ENCODE measurements at regions not wholly inside any gene's neighbourhood (a gene's known extent, or its start where the extent isn't known, plus 50 kb on each side); places are given as distances from the start of the nearest gene placed in this dataset.
"Not testable (repeated sequence)": the region's sequence is repeated elsewhere in the genome, so short reads cannot be mapped to it uniquely, and the experiment has no call there.

DNA sequence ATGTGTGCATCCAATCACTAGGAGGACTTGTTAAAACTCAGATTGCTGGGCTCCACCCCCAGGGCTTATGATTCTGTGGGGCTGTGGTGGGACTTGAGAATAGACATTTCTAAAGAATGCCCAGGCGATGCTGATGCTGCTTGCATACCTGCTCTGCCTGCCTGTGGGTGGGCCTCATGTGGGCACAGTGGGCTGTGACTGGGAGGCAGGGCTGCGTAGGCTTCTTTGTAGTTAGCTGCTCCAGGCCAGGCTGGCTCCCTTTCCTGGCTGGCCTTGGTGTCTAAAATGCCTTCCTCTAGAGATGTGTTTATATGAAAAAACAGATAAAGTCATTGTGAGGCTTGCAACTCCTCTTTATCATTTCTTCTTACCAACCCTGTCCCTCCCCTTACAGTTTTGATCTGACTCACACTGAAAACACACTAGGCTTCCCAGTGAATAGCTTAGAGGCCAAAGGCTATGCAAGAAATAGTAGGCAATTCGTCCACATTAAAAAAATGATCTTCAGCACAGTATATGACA, 495.5 kb upstream of the MAP3K7 start:
- DNase-seq = no peak

DNA sequence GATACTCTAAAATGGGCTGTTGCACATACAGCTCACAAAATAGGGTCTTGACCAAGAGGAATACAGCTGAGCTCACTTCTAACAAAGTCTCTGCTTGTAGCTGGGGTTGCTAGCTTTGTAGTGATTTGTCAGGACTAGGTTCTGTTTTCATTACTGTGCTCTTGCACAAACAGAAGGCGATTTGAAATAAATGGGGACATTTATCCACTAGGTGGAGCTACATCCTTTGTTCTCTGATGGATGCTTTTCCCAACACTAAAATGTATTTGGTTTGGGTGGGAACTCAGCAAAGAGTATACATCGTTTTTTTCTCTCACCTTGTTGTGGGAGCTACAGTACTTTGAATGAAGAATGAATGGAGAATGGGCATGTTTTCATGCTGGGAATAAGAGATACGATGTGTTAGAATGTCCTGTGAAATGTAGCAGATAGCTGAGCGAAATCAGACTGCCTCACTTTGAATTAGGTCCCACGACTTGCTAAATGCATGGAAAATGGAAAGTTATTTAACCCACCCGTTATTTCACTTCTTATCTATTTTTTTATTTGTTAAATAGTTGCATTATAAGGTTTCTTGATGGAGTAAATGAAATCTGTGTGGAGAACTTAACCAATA, 494.7 kb upstream of the MAP3K7 start:
- no peak for DNase-seq

DNA sequence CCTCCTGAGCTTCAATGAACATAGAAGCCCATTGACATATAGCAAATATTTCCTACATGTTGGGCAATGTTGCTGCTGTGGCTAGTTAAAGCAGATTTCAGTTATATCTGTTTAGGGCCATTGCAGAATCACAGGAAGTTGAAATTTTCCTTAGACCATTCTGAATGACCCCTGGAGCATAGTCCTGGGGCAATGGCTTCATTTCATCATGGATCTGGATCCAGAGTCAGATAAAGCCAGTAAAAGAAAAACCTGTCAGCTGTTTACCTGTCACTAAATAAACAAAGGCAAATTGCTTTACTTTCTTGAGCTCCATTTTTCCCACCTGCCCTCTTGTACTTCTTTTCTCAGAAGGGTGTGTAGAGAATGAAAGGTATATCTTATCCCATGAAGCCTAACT, 494.0 kb upstream of the MAP3K7 start:
- DNase-seq = no peak

DNA sequence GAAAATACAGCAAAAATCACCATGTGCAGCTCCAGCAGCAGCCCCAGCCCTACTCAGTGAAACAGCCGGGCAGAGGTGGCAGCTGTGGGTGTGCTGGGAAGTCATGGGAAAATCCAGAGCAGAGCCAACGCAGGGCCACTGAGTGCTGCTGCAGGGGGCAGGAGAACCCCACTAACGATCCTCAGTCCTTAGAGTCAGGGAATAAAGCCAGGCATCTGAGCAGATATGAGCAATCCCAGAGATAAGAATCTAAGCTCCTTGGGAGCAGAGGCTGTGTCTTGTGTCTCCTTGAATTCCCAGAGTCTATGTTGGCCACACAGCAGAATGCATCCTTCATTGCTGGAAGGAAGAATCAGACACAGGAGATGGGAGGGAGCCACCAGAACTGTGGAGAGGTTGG, 493.1 kb upstream of the MAP3K7 start:
- no peak for DNase-seq

DNA sequence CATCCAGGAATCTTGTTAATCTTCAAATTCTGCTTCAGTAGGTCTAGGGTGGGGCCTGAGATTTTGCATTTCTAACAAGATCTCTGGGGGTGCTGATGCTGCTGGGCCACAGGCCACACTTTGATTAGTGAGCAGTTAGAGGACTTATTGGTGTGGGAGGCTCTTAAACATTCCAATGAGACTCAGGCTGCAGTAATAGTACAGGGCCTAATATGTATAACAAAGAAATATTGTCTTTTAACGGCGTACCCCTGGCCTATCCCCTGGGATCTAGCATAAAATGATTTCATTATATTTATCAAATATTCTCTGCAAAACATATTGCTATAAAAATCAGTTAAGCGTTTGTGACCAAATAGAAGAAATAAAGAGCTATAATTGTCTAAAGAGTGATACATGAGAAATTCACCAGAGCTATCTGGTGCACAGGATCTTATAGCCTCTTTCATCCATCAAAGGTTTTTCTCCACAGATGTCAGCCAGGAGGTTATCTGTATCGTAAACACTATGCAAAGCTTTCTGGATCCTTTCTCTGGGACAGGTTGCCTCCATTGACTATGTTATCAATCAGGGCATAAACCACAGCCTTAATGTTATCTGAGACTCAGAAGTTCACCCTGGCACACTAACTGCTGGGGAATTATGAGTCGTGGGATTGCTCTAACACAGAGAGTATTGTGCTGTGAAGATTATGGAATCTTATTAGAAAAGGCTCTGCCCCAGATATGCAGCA, 488.5 kb upstream of the MAP3K7 start:
- DNase-seq = no peak

- DNase-seq = no peak
Observed at GRCh38 chr6:91063362-91063761, 476.5 kb upstream of the MAP3K7 start.

- DNase-seq = no peak
Observed at GRCh38 chr6:91057689-91058088, 470.8 kb upstream of the MAP3K7 start.

DNA sequence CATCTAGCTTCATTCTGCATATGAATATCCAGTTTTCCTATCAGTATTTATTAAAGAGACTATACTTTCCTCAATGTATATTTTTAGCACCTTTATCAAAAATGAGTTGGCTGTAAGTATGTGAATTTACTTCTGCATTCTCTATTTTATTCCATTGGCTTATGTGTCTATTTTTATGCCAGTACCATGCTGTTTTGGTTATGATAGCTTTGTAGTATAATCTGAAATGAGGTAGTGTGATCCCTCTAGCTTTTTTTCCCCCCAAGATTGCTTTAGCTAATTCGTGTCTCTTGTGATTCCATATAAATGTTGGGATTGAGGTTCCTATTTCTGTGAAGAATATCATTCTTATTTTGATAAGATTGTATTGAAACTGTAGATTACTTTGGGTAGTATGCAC, 469.1 kb upstream of the MAP3K7 start:
- DNase-seq = no peak

GRCh38 chr6:91052473-91053450, 465.9 kb upstream of the MAP3K7 start:
- not testable (repeated sequence) for DNase-seq

DNA sequence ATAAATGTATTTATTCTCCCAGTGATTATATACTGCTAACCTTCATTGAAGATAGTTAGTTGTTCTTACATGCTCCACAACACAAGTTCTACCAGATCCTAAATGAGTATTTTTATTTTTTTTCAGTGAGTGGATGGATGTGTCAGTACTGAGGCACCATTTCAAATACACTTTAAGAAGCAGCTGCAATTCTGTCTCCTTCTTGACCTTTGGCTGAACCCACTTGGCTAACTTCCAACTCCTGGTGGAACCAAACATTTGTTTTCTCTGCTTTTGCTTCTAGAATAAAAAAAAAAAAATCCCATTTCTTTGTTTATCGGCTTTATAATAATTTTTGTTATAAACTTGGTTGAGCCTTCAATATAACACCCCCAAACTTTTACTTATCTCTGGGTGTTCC, 458.3 kb upstream of the MAP3K7 start:
- DNase-seq = no peak

GRCh38 chr6:91043751-91044150, 456.9 kb upstream of the MAP3K7 start:
- DNase-seq = no peak

DNA sequence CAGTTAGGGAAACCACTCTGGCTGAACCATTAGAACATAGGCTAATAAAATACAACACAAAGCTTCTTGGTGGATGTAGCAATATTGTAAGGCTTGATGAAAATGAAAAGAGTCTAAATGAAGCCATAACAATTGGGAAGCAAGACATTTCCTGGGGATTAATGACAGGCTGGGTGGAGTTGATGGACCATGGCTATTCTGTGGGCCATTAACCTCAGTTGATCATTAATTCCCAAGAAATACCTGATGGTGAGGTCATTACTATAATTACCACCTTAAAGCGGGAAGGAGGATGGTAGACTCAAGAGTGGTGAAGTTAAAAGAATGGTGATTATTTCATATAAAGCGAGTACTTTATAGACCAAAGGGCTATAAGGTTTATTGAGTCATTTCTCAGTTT, 455.8 kb upstream of the MAP3K7 start:
- no peak for DNase-seq

GRCh38 chr6:91033964-91034363, 447.1 kb upstream of the MAP3K7 start:
- no peak for DNase-seq

DNA sequence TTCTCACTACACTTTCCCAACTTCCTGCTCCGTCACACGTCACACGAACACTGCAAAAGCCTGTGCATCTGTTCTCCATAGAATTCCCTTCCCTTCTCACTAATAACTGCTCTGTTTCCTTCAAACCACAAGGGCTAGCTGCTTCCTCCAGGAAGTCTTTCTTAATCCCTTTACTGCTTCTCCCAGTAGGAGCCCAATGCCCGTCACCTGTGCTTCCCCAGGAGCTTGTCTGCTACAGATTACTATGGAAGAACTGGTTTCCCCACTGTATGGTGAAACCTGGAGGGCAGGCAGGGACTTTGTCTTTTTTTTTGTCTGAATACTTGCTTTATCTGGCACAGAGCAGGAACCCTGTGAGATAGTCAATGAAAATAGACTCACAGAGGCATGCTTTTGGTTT, 444.7 kb upstream of the MAP3K7 start:
- no peak for DNase-seq

DNA sequence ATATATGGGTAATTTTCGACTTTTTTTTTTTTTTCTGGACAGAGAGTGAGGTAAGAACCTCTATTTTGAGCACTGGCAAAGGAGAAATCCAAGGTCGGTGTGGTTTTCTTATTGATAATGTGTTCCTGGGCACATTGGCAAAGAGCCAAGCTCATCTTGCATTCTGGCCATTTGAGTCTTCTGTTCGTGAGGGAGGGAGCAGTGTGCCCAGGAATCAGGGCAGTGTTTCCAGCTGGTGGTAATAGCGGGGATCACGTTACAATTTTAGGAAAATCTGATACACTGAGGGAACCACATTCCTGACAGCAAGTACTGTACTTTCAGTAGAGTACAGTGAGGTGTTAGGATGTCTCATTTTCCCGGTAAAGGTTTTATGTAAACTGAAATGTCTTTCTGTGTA, 442.3 kb upstream of the MAP3K7 start:
- no peak for DNase-seq

DNA sequence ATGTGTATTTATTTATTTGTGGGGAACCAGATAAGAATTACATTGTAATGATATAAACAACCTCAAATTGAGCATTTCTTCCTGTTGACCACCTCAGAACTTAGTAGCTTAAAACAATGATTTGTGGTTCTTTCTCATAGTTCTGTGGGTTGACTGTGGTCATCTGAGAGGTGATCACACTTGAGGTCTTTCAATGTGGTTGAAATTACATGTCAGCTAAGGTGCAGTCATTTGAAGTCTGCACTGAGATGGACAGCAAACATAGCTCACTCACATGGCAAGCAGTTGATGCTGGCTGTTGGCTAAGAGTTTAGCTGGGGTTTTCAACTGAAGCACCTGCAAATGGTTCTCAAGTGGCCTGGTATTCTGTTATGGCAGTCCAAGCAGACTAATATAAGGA, 436.7 kb upstream of the MAP3K7 start:
- no peak for DNase-seq

- DNase-seq = no peak
Observed at GRCh38 chr6:91020744-91021143, 433.9 kb upstream of the MAP3K7 start.

- no peak for DNase-seq
Observed at GRCh38 chr6:91018586-91018985, 431.7 kb upstream of the MAP3K7 start.

DNA sequence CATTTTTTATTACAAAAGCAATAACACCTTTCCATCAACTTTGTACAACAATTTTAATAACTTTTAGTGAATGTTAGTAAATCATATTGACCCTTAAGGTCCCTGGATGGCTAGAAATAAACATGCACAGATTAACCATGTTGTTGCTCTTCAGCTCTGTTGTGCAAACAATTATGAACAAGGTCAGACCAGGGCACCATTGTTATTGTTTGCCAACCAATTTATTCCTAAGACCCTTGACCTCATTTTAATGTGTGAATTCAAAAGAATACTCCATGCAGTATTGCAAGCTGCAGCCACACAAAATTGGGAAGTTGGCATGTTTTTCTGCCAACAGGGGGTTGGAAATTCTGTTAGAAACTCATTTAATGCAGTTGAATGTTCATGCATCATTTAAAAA, 426.6 kb upstream of the MAP3K7 start:
- DNase-seq = no peak

- DNase-seq = no peak
Observed at GRCh38 chr6:90997076-90997475, 410.2 kb upstream of the MAP3K7 start.

DNA sequence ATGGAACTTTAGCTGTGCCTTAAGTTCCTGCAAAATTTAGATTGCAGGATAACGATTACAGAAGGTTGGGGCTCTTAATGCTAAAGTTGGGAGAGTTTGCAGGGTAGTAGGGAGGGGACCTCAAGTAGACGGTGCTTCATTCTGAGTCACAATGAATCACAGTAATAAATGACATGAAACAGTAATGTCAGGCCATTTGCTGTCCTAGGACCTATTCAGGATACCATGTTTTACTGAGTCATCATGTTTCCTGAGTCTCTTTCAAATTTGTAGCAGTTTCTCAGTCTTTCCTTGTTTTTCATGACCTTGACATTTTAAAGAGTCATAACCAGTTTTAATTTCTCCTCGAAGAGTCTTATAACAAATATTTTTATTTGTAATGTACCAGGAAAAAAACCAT, 406.9 kb upstream of the MAP3K7 start:
- no peak for DNase-seq

GRCh38 chr6:90989763-90990162, 402.9 kb upstream of the MAP3K7 start:
- DNase-seq = no peak

- DNase-seq = no peak
Observed at GRCh38 chr6:90984066-90984465, 397.2 kb upstream of the MAP3K7 start.

GRCh38 chr6:90983462-90983861, 396.6 kb upstream of the MAP3K7 start:
- no peak for DNase-seq
